Keratinocyte (primary cell): ENCODE measurements at regions not wholly inside any gene's neighbourhood (a gene's known extent, or its start where the extent isn't known, plus 50 kb on each side); places are given as distances from the start of the nearest gene placed in this dataset.
"Not testable (repeated sequence)": the region's sequence is repeated elsewhere in the genome, so short reads cannot be mapped to it uniquely, and the experiment has no call there.

Experiments used
- DNase-seq: peaks from one replicate; pipeline ENCODE4 v3.0.0-alpha.2; 2011; ENCODE audit warnings: low read depth, missing footprints, low spot score
- FAIRE-seq: peaks from 2 replicates; lab custom pipeline; 2011; peaks lifted over from hg19 to GRCh38; lab: Jason Lieb, UNC
- H2AFZ ChIP-seq: 2 replicates; pipeline ENCODE4 v1.6.0; 2012; ENCODE audit warnings: low read length, control low read depth, inconsistent platforms; ENCODE audit not compliant: control insufficient read depth
- H3K27ac ChIP-seq: 2 replicates; pipeline ENCODE4 v1.5.1; 2011; ENCODE audit warnings: low read length; ENCODE audit not compliant: control insufficient read depth, insufficient read depth
- H3K27me3 ChIP-seq: 3 replicates; pipeline ENCODE4 v1.6.0; 2011; ENCODE audit warnings: low read length; ENCODE audit not compliant: control insufficient read depth, insufficient read depth; ENCODE audit errors: extremely low read depth
- H3K36me3 ChIP-seq, 2 experiments: 2 replicates in 1 of 2; 3 replicates in 1 of 2; pipeline ENCODE4 v1.5.1; 2011; ENCODE audit warnings: low read length in 2 of 2, mild to moderate bottlenecking in 1 of 2; ENCODE audit not compliant: control insufficient read depth in 2 of 2, insufficient read depth in 2 of 2; ENCODE audit errors: extremely low read depth in 1 of 2
- H3K4me1 ChIP-seq: 3 replicates; pipeline ENCODE4 v1.5.1; 2011; ENCODE audit warnings: low read length; ENCODE audit not compliant: control insufficient read depth, insufficient read depth; ENCODE audit errors: extremely low read depth
- H3K4me2 ChIP-seq: 3 replicates; pipeline ENCODE4 v1.6.0; 2011; ENCODE audit warnings: low read depth, low read length; ENCODE audit not compliant: control insufficient read depth, insufficient read depth; ENCODE audit errors: extremely low read depth
- H3K4me3 ChIP-seq, 3 experiments: fragments of 200-600 bp in 1 of 3; sonication (generic) in 1 of 3; 2 replicates in 2 of 3; 3 replicates in 1 of 3; pipeline ENCODE4 v1.5.1; 2011 to 2016; ENCODE audit warnings: low read length in 3 of 3, mild to moderate bottlenecking in 3 of 3, control low read depth in 2 of 3, inconsistent platforms in 1 of 3, low read depth in 1 of 3, mixed read lengths in 1 of 3, mixed run types in 1 of 3, moderate library complexity in 1 of 3; ENCODE audit not compliant: control insufficient read depth in 2 of 3, insufficient read depth in 2 of 3; ENCODE audit errors: extremely low read depth in 1 of 3
- H3K79me2 ChIP-seq: 2 replicates; pipeline ENCODE4 v1.6.0; 2012; ENCODE audit warnings: low read length; ENCODE audit not compliant: control insufficient read depth, insufficient read depth
- H3K9ac ChIP-seq: 3 replicates; pipeline ENCODE4 v1.6.0; 2011; ENCODE audit warnings: low read length; ENCODE audit not compliant: control insufficient read depth, insufficient read depth; ENCODE audit errors: extremely low read depth
- H3K9me1 ChIP-seq: 3 replicates; pipeline ENCODE4 v1.6.0; 2011; ENCODE audit warnings: low read length; ENCODE audit not compliant: control insufficient read depth, insufficient read depth; ENCODE audit errors: extremely low read depth
- H3K9me3 ChIP-seq: 2 replicates; pipeline ENCODE4 v1.5.1; 2012; ENCODE audit warnings: low read depth, low read length; ENCODE audit not compliant: control insufficient read depth
- H4K20me1 ChIP-seq: 3 replicates; pipeline ENCODE4 v1.6.0; 2011; ENCODE audit warnings: low read length; ENCODE audit not compliant: control insufficient read depth, insufficient read depth; ENCODE audit errors: extremely low read depth
- CTCF ChIP-seq, 3 experiments: IDR thresholded peaks in 1 of 3; conservative IDR thresholded peaks in 1 of 3; optimal IDR thresholded peaks in 1 of 3; 2 replicates in 2 of 3; 3 replicates in 1 of 3; pipeline versions ENCODE3 to v1.5.1; 2011; ENCODE audit warnings: low read length in 3 of 3, mild to moderate bottlenecking in 3 of 3, moderate library complexity in 2 of 3, control low read depth in 1 of 3, inconsistent platforms in 1 of 3; ENCODE audit not compliant: insufficient read depth in 2 of 3; ENCODE audit errors: extremely low read depth in 1 of 3
- EZH2 ChIP-seq: IDR thresholded peaks from one replicate; pipeline ENCODE4 v1.6.1; 2012; ENCODE audit warnings: inconsistent platforms, mild to moderate bottlenecking, low read length, moderate library complexity
- dilution Hi-C: fragments of 300-500 bp; cut with MboI; formaldehyde crosslinking; loops from one replicate; pipeline ENCODE4 v1.7.0; 2020; ENCODE audit warnings: low sequenced_read_pairs; ENCODE audit not compliant: extremely low pct_ligation_motif_present

GRCh38 chr1:3996846-3997705, 97.0 kb upstream of the C1orf174 start:
- Histone ChIP-seq H3K9me1 (no peaks in the 10 kb centered on the region), H4K20me1 (no peaks in the 10 kb centered on the region), H3K4me2 (no peak overlapping the region), H3K9me3 (peaks cover 16% of the 10 kb centered on the region), H3K79me2 (no peaks in the 10 kb centered on the region), H3K4me1 (no peaks in the 10 kb centered on the region), H3K27me3 (no peaks in the 10 kb centered on the region), H3K4me3 (no peak overlapping the region), H3K9ac (no peak overlapping the region), H2AFZ (no peak overlapping the region), H3K27ac (no peak overlapping the region), H3K36me3 (no peaks in the 10 kb centered on the region)
- TF ChIP-seq CTCF (optimal IDR thresholded peaks at IDR 0.05 in 1 of 3, IDR thresholded peaks at IDR 0.05 in 1 of 3, conservative IDR thresholded peaks at IDR 0.05 in 1 of 3; ENCODE audit: extremely low read depth in 1 of 3, insufficient read depth in 2 of 3, low read length in 3 of 3) (no peak), EZH2 (no peak)
- FAIRE-seq (no peak), DNase-seq (no peak)
- dilution Hi-C loops, result no loop called here

- dilution Hi-C loops, result no loop called here
- Histone ChIP-seq H3K4me2 (no peak overlapping the region), H3K9me3 (peaks cover 18% of the 10 kb centered on the region), H3K27ac (no peak overlapping the region), H3K9me1 (no peaks in the 10 kb centered on the region), H3K9ac (no peak overlapping the region), H3K4me1 (no peaks in the 10 kb centered on the region), H3K79me2 (no peaks in the 10 kb centered on the region), H3K36me3 (no peaks in the 10 kb centered on the region), H4K20me1 (no peaks in the 10 kb centered on the region), H3K4me3 (no peak overlapping the region), H2AFZ (no peak overlapping the region), H3K27me3 (no peaks in the 10 kb centered on the region)
- no peak for FAIRE-seq
- no peak for TF ChIP-seq EZH2
- no peak for TF ChIP-seq CTCF (optimal IDR thresholded peaks at IDR 0.05 in 1 of 3, IDR thresholded peaks at IDR 0.05 in 1 of 3, conservative IDR thresholded peaks at IDR 0.05 in 1 of 3; ENCODE audit: extremely low read depth in 1 of 3, insufficient read depth in 2 of 3, low read length in 3 of 3)
- DNase-seq, result no peak
These were observed 98.0 kb upstream of the C1orf174 start for GRCh38 chr1:3998086-3998485.

- FAIRE-seq, H3K9ac ChIP-seq, H3K4me3 ChIP-seq, H3K4me1 ChIP-seq, H3K27ac ChIP-seq, H3K9me1 ChIP-seq, H3K27me3 ChIP-seq, H2AFZ ChIP-seq, H3K36me3 ChIP-seq, H3K4me2 ChIP-seq, H3K79me2 ChIP-seq, dilution Hi-C loops, H4K20me1 ChIP-seq, DNase-seq: not testable (repeated sequence)
- peaks cover 19% of the 10 kb centered on the region for H3K9me3 ChIP-seq
These were observed 99.4 kb upstream of the C1orf174 start for GRCh38 chr1:3999514-3999913.
